NT2/D1 (cell line): ENCODE measurements at regions not wholly inside any gene's neighbourhood (a gene's known extent, or its start where the extent isn't known, plus 50 kb on each side); places are given as distances from the start of the nearest gene placed in this dataset.
"Not testable (repeated sequence)": the region's sequence is repeated elsewhere in the genome, so short reads cannot be mapped to it uniquely, and the experiment has no call there.

Experiments
- DNase-seq: peaks from one replicate; pipeline ENCODE4 v3.0.0-alpha.2; 2011; ENCODE audit warnings: low read depth, low spot score
- H3K27me3 ChIP-seq: 2 replicates; pipeline ENCODE4 v1.6.0; 2011; ENCODE audit warnings: mild to moderate bottlenecking; ENCODE audit not compliant: insufficient read length, insufficient read depth
- H3K36me3 ChIP-seq: 2 replicates; pipeline ENCODE4 v1.6.1; 2011; ENCODE audit warnings: mild to moderate bottlenecking, low read length, mixed read lengths; ENCODE audit not compliant: insufficient read depth, insufficient read length
- H3K4me1 ChIP-seq: 2 replicates; pipeline ENCODE4 v1.5.1; 2011; ENCODE audit not compliant: insufficient read depth, insufficient read length
- H3K4me3 ChIP-seq: 2 replicates; pipeline ENCODE4 v1.5.1; 2011; ENCODE audit warnings: low read depth; ENCODE audit not compliant: insufficient read length
- H3K9ac ChIP-seq: 2 replicates; pipeline ENCODE4 v1.6.0; 2011; ENCODE audit warnings: low read depth; ENCODE audit not compliant: insufficient read length
- H3K9me3 ChIP-seq: 2 replicates; pipeline ENCODE4 v1.5.1; 2011; ENCODE audit warnings: mild to moderate bottlenecking, low read length; ENCODE audit not compliant: insufficient read depth
- SUZ12 ChIP-seq: IDR thresholded peaks from 2 replicates; pipeline ENCODE4 v1.6.1; 2011; ENCODE audit not compliant: insufficient read length, insufficient read depth; ENCODE audit errors: extremely low read depth
- YY1 ChIP-seq: IDR thresholded peaks from 2 replicates; pipeline ENCODE4 v1.6.1; 2011; ENCODE audit not compliant: insufficient read length, insufficient read depth
- ZNF274 ChIP-seq: IDR thresholded peaks from 2 replicates; pipeline ENCODE4 v1.6.1; 2011; ENCODE audit warnings: mild to moderate bottlenecking, low read depth, low read length

- H3K4me1 ChIP-seq, H3K36me3 ChIP-seq, H3K4me3 ChIP-seq, H3K9ac ChIP-seq, H3K9me3 ChIP-seq, DNase-seq, H3K27me3 ChIP-seq: not testable (repeated sequence)
These were observed 75.7 kb upstream of the TPTE start for GRCh38 chr21:10445685-10446084.

GRCh38 chr21:10449451-10449850, 71.9 kb upstream of the TPTE start:
- H3K9ac ChIP-seq, H3K4me1 ChIP-seq, H3K9me3 ChIP-seq, H3K36me3 ChIP-seq, H3K27me3 ChIP-seq, H3K4me3 ChIP-seq, DNase-seq: not testable (repeated sequence)

GRCh38 chr21:10451274-10451673, 70.1 kb upstream of the TPTE start:
- not testable (repeated sequence) for H3K36me3 ChIP-seq, H3K4me1 ChIP-seq, H3K9me3 ChIP-seq

GRCh38 chr21:10457765-10458164, 63.6 kb upstream of the TPTE start:
- H3K9ac ChIP-seq, H3K4me3 ChIP-seq, H3K27me3 ChIP-seq, DNase-seq, H3K9me3 ChIP-seq, H3K36me3 ChIP-seq, H3K4me1 ChIP-seq: not testable (repeated sequence)

More at GRCh38 chr21:10451274-10451673, 70.1 kb upstream of the TPTE start:
- H3K4me3 ChIP-seq, H3K27me3 ChIP-seq, H3K9ac ChIP-seq, DNase-seq: not testable (repeated sequence)

GRCh38 chr21:10460957-10461356, 60.4 kb upstream of the TPTE start:
- H3K9me3 ChIP-seq, DNase-seq, H3K9ac ChIP-seq, H3K4me3 ChIP-seq, H3K4me1 ChIP-seq, H3K36me3 ChIP-seq: not testable (repeated sequence)
- H3K27me3 ChIP-seq, result peaks cover 25% of the 10 kb centered on the region

GRCh38 chr21:10461445-10461844, 59.9 kb upstream of the TPTE start:
- H3K9ac ChIP-seq, H3K9me3 ChIP-seq, H3K4me1 ChIP-seq, H3K36me3 ChIP-seq, H3K4me3 ChIP-seq, DNase-seq: not testable (repeated sequence)
- peaks cover 26% of the 10 kb centered on the region for H3K27me3 ChIP-seq

GRCh38 chr21:10463156-10463555, 58.2 kb upstream of the TPTE start:
- no peak overlapping the region for H3K4me3 ChIP-seq
- TF ChIP-seq ZNF274 (no peak), SUZ12 (no peak), YY1 (no peak)
- H3K27me3 ChIP-seq, result peaks cover 26% of the 10 kb centered on the region
- no peak for DNase-seq
- no peaks in the 10 kb centered on the region for H3K36me3 ChIP-seq
- H3K9ac ChIP-seq, result no peak overlapping the region
- H3K4me1 ChIP-seq, result no peaks in the 10 kb centered on the region
- H3K9me3 ChIP-seq, result no peaks in the 10 kb centered on the region

GRCh38 chr21:10464975-10465374, 56.4 kb upstream of the TPTE start:
- TF ChIP-seq ZNF274 (no peak), SUZ12 (no peak), YY1 (no peak)
- Histone ChIP-seq H3K9me3 (no peaks in the 10 kb centered on the region), H3K27me3 (peaks cover 26% of the 10 kb centered on the region), H3K4me3 (no peak overlapping the region), H3K36me3 (no peaks in the 10 kb centered on the region), H3K4me1 (no peaks in the 10 kb centered on the region), H3K9ac (no peak overlapping the region)
- DNase-seq, result no peak

GRCh38 chr21:10465524-10466110, 55.8 kb upstream of the TPTE start:
- not testable (repeated sequence) for H3K4me3 ChIP-seq, DNase-seq, H3K9me3 ChIP-seq, H3K36me3 ChIP-seq, H3K4me1 ChIP-seq, H3K9ac ChIP-seq
- H3K27me3 ChIP-seq, result peaks cover 26% of the 10 kb centered on the region
